Bronchial epithelial cell (primary cell): ENCODE measurements at regions not wholly inside any gene's neighbourhood (a gene's known extent, or its start where the extent isn't known, plus 50 kb on each side); places are given as distances from the start of the nearest gene placed in this dataset.

ENCODE experiments used
- DNase-seq: peaks from one replicate; pipeline ENCODE4 v3.0.0-alpha.2; 2010; ENCODE audit warnings: low read depth
- FAIRE-seq: peaks from 2 replicates; lab custom pipeline; 2011; peaks lifted over from hg19 to GRCh38; lab: Jason Lieb, UNC
- H3K27me3 ChIP-seq: 2 replicates; pipeline ENCODE4 v1.5.1; 2011; ENCODE audit warnings: low read length; ENCODE audit not compliant: control insufficient read depth, insufficient read depth
- H3K36me3 ChIP-seq: 2 replicates; pipeline ENCODE4 v1.5.1; 2011; ENCODE audit warnings: low read length; ENCODE audit not compliant: control insufficient read depth, insufficient read depth
- H3K4me3 ChIP-seq: 2 replicates; pipeline ENCODE4 v1.5.1; 2011; ENCODE audit warnings: mild to moderate bottlenecking, low read depth, low read length, control low read depth
- CTCF ChIP-seq: IDR thresholded peaks from 2 replicates; pipeline ENCODE4 v1.5.1; 2011; ENCODE audit warnings: mild to moderate bottlenecking, moderate library complexity, low read length, control low read depth, inconsistent platforms; ENCODE audit not compliant: insufficient read depth, severe bottlenecking

GRCh38 chr4:18751083-18751482, 729.5 kb upstream of the LCORL start:
- Histone ChIP-seq H3K27me3 (no peaks in the 10 kb centered on the region), H3K36me3 (no peaks in the 10 kb centered on the region), H3K4me3 (no peak overlapping the region)
- DNase-seq (no peak), FAIRE-seq (no peak)
- no peak for TF ChIP-seq CTCF

- FAIRE-seq, result no peak
- no peak for TF ChIP-seq CTCF
- Histone ChIP-seq H3K27me3 (no peaks in the 10 kb centered on the region), H3K4me3 (no peak overlapping the region), H3K36me3 (no peaks in the 10 kb centered on the region)
- no peak for DNase-seq
Measured at GRCh38 chr4:18749391-18749790, 727.8 kb upstream of the LCORL start.

GRCh38 chr4:18736551-18736950, 715.0 kb upstream of the LCORL start:
- no peaks in the 10 kb centered on the region for H3K27me3 ChIP-seq
- no peaks in the 10 kb centered on the region for H3K36me3 ChIP-seq
- no peak overlapping the region for H3K4me3 ChIP-seq
- FAIRE-seq (no peak), DNase-seq (no peak)
- TF ChIP-seq CTCF, result no peak

GRCh38 chr4:18735740-18736268, 714.2 kb upstream of the LCORL start:
- DNase-seq (no peak), FAIRE-seq (no peak)
- TF ChIP-seq CTCF, result no peak
- no peaks in the 10 kb centered on the region for H3K36me3 ChIP-seq
- no peaks in the 10 kb centered on the region for H3K27me3 ChIP-seq
- H3K4me3 ChIP-seq, result no peak overlapping the region

- H3K27me3 ChIP-seq, result no peaks in the 10 kb centered on the region
- H3K4me3 ChIP-seq, result no peak overlapping the region
- TF ChIP-seq CTCF, result no peak
- FAIRE-seq, result no peak
- no peak for DNase-seq
- H3K36me3 ChIP-seq, result no peaks in the 10 kb centered on the region
Measured at GRCh38 chr4:18734405-18734804, 712.9 kb upstream of the LCORL start.

GRCh38 chr4:18733961-18734360, 712.4 kb upstream of the LCORL start:
- FAIRE-seq, result no peak
- no peak overlapping the region for H3K4me3 ChIP-seq
- H3K27me3 ChIP-seq, result no peaks in the 10 kb centered on the region
- H3K36me3 ChIP-seq, result no peaks in the 10 kb centered on the region
- TF ChIP-seq CTCF, result no peak
- DNase-seq, result no peak
